Type B pancreatic cell (in vitro differentiated cells): ENCODE measurements at regions not wholly inside any gene's neighbourhood (a gene's known extent, or its start where the extent isn't known, plus 50 kb on each side); places are given as distances from the start of the nearest gene placed in this dataset.
"Not testable (repeated sequence)": the region's sequence is repeated elsewhere in the genome, so short reads cannot be mapped to it uniquely, and the experiment has no call there.

ENCODE experiments used
- DNase-seq: peaks from one replicate; pipeline ENCODE4 v3.0.0; 2021; ENCODE audit warnings: mixed read lengths; ENCODE audit not compliant: unreplicated experiment; ENCODE audit errors: extremely low spot score
- H3K27ac Mint-ChIP-seq: 2 replicates; pipeline ENCODE4 v1.8.0; 2021; ENCODE audit warnings: mild to moderate bottlenecking, mixed read lengths
- H3K27me3 Mint-ChIP-seq: 2 replicates; pipeline ENCODE4 v1.8.0; 2021; ENCODE audit warnings: mixed read lengths
- H3K36me3 Mint-ChIP-seq: 2 replicates; pipeline ENCODE4 v1.8.0; 2021; ENCODE audit warnings: mixed read lengths
- H3K4me1 Mint-ChIP-seq: one replicate; pipeline ENCODE4 v1.8.0; 2021; ENCODE audit warnings: mixed read lengths; ENCODE audit not compliant: unreplicated experiment
- H3K4me3 Mint-ChIP-seq: 2 replicates; pipeline ENCODE4 v1.8.0; 2021; ENCODE audit warnings: mild to moderate bottlenecking, mixed read lengths
- H3K9me3 Mint-ChIP-seq: 2 replicates; pipeline ENCODE4 v1.8.0; 2021; ENCODE audit warnings: mixed read lengths
- CTCF ChIP-seq: fragments of 200-600 bp; sonication (generic); conservative IDR thresholded peaks from 2 replicates; pipeline ENCODE4 v1.5.0; 2021; ENCODE audit warnings: antibody characterized with exemption, mild to moderate bottlenecking

- Mint-ChIP-seq H3K4me1 (no peaks in the 10 kb centered on the region), H3K9me3 (no peaks in the 10 kb centered on the region), H3K36me3 (no peaks in the 10 kb centered on the region), H3K27ac (no peak overlapping the region), H3K27me3 (peaks cover 3% of the 10 kb centered on the region), H3K4me3 (no peak overlapping the region)
- TF ChIP-seq CTCF, result no peak
- DNase-seq, result no peak
Observed at GRCh38 chr2:31813016-31813415, 197.8 kb downstream of the MEMO1 start.

- Mint-ChIP-seq H3K36me3 (no peaks in the 10 kb centered on the region), H3K27ac (no peak overlapping the region), H3K4me1 (no peaks in the 10 kb centered on the region), H3K27me3 (peaks cover 3% of the 10 kb centered on the region), H3K9me3 (no peaks in the 10 kb centered on the region), H3K4me3 (no peak overlapping the region)
- no peak for DNase-seq
- no peak for TF ChIP-seq CTCF
Observed at GRCh38 chr2:31812051-31812798, 198.6 kb downstream of the MEMO1 start.

GRCh38 chr2:31811482-31811881, 199.3 kb downstream of the MEMO1 start:
- no peaks in the 10 kb centered on the region for H3K36me3 Mint-ChIP-seq
- TF ChIP-seq CTCF, result no peak
- H3K9me3 Mint-ChIP-seq, result no peaks in the 10 kb centered on the region
- H3K4me1 Mint-ChIP-seq, result no peaks in the 10 kb centered on the region
- H3K4me3 Mint-ChIP-seq, result no peak overlapping the region
- H3K27me3 Mint-ChIP-seq, result peaks cover 3% of the 10 kb centered on the region
- H3K27ac Mint-ChIP-seq, result no peak overlapping the region
- DNase-seq, result no peak

- peaks cover 3% of the 10 kb centered on the region for H3K27me3 Mint-ChIP-seq
- no peaks in the 10 kb centered on the region for H3K9me3 Mint-ChIP-seq
- no peaks in the 10 kb centered on the region for H3K4me1 Mint-ChIP-seq
- H3K4me3 Mint-ChIP-seq, result no peak overlapping the region
- TF ChIP-seq CTCF, result no peak
- no peaks in the 10 kb centered on the region for H3K36me3 Mint-ChIP-seq
- no peak for DNase-seq
- no peak overlapping the region for H3K27ac Mint-ChIP-seq
Observed at GRCh38 chr2:31810200-31810917, 200.4 kb downstream of the MEMO1 start.

- TF ChIP-seq CTCF, result no peak
- Mint-ChIP-seq H3K4me3 (no peak overlapping the region), H3K27me3 (no peaks in the 10 kb centered on the region), H3K9me3 (no peaks in the 10 kb centered on the region), H3K4me1 (no peaks in the 10 kb centered on the region), H3K36me3 (no peaks in the 10 kb centered on the region), H3K27ac (no peak overlapping the region)
- no peak for DNase-seq
Observed at GRCh38 chr2:31805688-31806087, 205.1 kb downstream of the MEMO1 start.

GRCh38 chr2:31803481-31804153, 207.2 kb downstream of the MEMO1 start:
- not testable (repeated sequence) for H3K27me3 Mint-ChIP-seq, H3K9me3 Mint-ChIP-seq, H3K4me3 Mint-ChIP-seq, H3K36me3 Mint-ChIP-seq, DNase-seq, H3K4me1 Mint-ChIP-seq, H3K27ac Mint-ChIP-seq
